Activated CD8-positive, alpha-beta T cell treated with anti-CD3 and anti-CD28 coated beads for 36 hours (primary cell): ENCODE measurements at regions not wholly inside any gene's neighbourhood (a gene's known extent, or its start where the extent isn't known, plus 50 kb on each side); places are given as distances from the start of the nearest gene placed in this dataset.

Experiments
- ATAC-seq: fragments of 200-7000 bp; cut with Tn5 transposase; one replicate; pipeline ENCODE4 v1.10.0; 2021; ENCODE audit warnings: mild to moderate bottlenecking, moderate library complexity
- CTCF ChIA-PET: fragments of 350-600 bp; sonication (Branson Sonifier 250); formaldehyde crosslinking; loops from one replicate; lab custom pipeline; 2021; ENCODE audit warnings: antibody characterized with exemption; lab: Charles Lee
- POLR2A ChIA-PET: fragments of 350-600 bp; sonication (Branson Sonifier 250); formaldehyde crosslinking; loops from one replicate; lab custom pipeline; 2021; ENCODE audit warnings: antibody characterized with exemption; lab: Charles Lee
- DNase-seq: peaks from one replicate; pipeline ENCODE4 v3.0.0-alpha.2; 2020
- H3K27ac Mint-ChIP-seq: one replicate; pipeline ENCODE4 v1.8.0; 2021; ENCODE audit warnings: mild to moderate bottlenecking, mixed read lengths
- H3K27me3 Mint-ChIP-seq: one replicate; pipeline ENCODE4 v1.8.0; 2021; ENCODE audit warnings: mixed read lengths
- H3K36me3 Mint-ChIP-seq: one replicate; pipeline ENCODE4 v1.8.0; 2021; ENCODE audit warnings: low read depth, mixed read lengths
- H3K4me1 Mint-ChIP-seq: one replicate; pipeline ENCODE4 v1.8.0; 2021; ENCODE audit warnings: low read depth, mixed read lengths
- H3K4me3 Mint-ChIP-seq: one replicate; pipeline ENCODE4 v1.8.0; 2021; ENCODE audit warnings: mild to moderate bottlenecking, moderate library complexity, mixed read lengths
- H3K9me3 Mint-ChIP-seq: one replicate; pipeline ENCODE4 v1.8.0; 2021; ENCODE audit warnings: mixed read lengths
- intact Hi-C: fragments of 100-400 bp; cut with micrococcal nuclease; formaldehyde crosslinking; loops from one replicate; pipeline ENCODE4 v1.10.0; 2022
- TF ChIP-seq, protein P1 (sequence below): fragments of 200-600 bp; IDR thresholded peaks from one replicate; pipeline ENCODE4 v1.8.0; 2022; ENCODE audit warnings: antibody characterized with exemption, mild to moderate bottlenecking

DNA sequence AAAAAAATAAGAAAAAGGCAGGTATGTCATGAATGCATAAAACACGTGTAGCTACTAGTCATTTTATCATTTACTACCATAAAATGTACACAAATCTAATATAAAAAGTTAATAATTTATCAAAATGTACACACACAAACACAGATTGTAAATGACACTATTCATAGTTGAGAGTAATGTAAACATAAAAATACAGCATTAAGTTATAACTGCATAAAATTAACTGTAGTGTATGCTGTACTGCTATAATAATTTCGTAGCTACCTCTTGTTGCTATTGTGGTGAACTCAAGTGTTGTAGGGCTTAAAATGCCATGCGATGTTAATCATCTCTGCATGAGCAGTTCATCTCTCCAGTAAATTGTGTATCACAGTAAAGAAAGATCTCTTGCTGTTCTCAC lies 170.0 kb downstream of the MRPL14 start:
- ChIA-PET CTCF (interaction anchor here (0.6 kb wide), 1 partner anchor 134 kb away, joined by 4 read pairs; no protein-coding TSS in a partner anchor), POLR2A (no interaction called here)
- DNase-seq = no peak
- Mint-ChIP-seq H3K27ac (no peak overlapping the region), H3K27me3 (peaks cover 16% of the 10 kb centered on the region), H3K9me3 (peaks cover 4% of the 10 kb centered on the region), H3K36me3 (peaks cover 2% of the 10 kb centered on the region), H3K4me3 (no peak overlapping the region), H3K4me1 (no peaks in the 10 kb centered on the region)
- TF ChIP-seq, protein P1, sequence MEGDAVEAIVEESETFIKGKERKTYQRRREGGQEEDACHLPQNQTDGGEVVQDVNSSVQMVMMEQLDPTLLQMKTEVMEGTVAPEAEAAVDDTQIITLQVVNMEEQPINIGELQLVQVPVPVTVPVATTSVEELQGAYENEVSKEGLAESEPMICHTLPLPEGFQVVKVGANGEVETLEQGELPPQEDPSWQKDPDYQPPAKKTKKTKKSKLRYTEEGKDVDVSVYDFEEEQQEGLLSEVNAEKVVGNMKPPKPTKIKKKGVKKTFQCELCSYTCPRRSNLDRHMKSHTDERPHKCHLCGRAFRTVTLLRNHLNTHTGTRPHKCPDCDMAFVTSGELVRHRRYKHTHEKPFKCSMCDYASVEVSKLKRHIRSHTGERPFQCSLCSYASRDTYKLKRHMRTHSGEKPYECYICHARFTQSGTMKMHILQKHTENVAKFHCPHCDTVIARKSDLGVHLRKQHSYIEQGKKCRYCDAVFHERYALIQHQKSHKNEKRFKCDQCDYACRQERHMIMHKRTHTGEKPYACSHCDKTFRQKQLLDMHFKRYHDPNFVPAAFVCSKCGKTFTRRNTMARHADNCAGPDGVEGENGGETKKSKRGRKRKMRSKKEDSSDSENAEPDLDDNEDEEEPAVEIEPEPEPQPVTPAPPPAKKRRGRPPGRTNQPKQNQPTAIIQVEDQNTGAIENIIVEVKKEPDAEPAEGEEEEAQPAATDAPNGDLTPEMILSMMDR = no peak
- intact Hi-C loops = no loop called here
- ATAC-seq = no peak

DNA sequence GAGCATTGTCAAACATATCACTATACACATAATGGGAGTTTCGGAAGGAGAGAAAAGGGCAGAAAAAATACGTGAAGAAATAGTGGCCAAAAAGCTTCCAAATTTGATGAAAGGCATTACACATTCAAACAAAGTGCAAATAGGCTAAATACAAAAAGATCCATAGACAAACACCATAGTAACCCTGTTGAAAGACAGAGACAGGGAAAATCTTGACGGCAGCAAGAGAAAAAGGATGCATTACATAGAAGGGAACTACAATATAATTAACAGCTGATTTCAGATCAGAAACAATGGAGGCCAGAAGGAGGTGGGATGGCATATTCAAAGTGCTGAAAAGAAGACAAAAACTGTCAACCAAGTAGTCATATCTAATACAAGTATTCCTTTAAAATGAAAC lies 170.8 kb downstream of the MRPL14 start:
- intact Hi-C loops = no loop called here
- POLR2A ChIA-PET = no interaction called here
- peaks cover 12% of the 10 kb centered on the region for H3K27me3 Mint-ChIP-seq
- H3K27ac Mint-ChIP-seq = no peak overlapping the region
- peaks cover 2% of the 10 kb centered on the region for H3K36me3 Mint-ChIP-seq
- DNase-seq (no peak), ATAC-seq (no peak)
- CTCF ChIA-PET = no interaction called here
- no peak overlapping the region for H3K4me3 Mint-ChIP-seq
- TF ChIP-seq, protein P1 = no peak
- no peaks in the 10 kb centered on the region for H3K4me1 Mint-ChIP-seq
- peaks cover 4% of the 10 kb centered on the region for H3K9me3 Mint-ChIP-seq

DNA sequence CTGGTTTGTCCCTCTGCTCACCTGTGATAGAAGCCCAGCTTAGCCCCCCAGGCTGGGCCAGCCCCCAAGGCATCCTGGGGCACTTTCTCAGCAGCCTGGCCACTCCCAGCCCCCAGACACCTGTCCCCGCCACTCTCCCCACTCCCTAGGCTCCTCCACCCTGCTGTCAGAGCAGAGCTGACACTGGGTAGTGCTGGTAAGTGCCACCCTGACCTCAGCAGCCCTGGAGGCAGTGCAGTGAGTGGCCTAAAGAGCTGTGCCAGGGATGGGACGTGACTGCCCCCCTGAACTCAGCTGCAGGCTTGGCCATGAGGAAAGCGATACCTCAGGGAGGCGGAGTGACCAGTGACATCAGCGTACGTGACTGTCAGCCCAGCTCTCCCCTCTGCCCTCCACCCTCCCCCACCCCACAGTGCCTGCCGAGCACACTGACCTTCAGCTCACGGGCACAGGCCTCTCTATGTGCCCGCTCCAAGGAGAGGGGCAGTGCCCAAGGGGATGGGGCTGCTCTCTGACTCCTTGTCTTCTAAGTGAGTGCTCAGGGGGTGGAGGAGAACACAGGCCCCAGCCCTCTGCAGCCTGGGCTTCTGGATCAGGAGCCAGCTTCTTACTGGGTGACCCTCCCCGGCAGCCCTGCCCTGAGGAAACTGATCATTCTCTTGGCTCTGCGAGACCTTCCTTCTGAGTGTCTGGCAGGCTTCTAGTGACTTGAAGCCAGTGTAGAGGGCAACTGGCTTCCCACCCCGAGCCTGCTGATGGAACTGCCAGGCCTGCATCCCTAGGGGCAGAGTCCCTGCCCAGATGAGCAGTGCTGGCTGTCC lies 172.7 kb downstream of the MRPL14 start:
- ATAC-seq = no peak
- H3K27me3 Mint-ChIP-seq = peaks cover 10% of the 10 kb centered on the region
- peaks cover 2% of the 10 kb centered on the region for H3K36me3 Mint-ChIP-seq
- H3K27ac Mint-ChIP-seq = no peak overlapping the region
- ChIA-PET CTCF (interaction anchor here (1.2 to 1.7 kb wide), 3 partner anchors 13 to 125 kb away, joined by 3 to 4 read pairs (median 4); no protein-coding TSS in a partner anchor), POLR2A (interaction anchor here (1.0 kb wide), 2 partner anchors 18 to 25 kb away, joined by 3 read pairs; no protein-coding TSS in a partner anchor)
- peaks cover 4% of the 10 kb centered on the region for H3K9me3 Mint-ChIP-seq
- TF ChIP-seq, protein P1 = no peak
- H3K4me1 Mint-ChIP-seq = no peaks in the 10 kb centered on the region
- no peak overlapping the region for H3K4me3 Mint-ChIP-seq
- no peak for DNase-seq
- intact Hi-C loops = no loop called here

DNA sequence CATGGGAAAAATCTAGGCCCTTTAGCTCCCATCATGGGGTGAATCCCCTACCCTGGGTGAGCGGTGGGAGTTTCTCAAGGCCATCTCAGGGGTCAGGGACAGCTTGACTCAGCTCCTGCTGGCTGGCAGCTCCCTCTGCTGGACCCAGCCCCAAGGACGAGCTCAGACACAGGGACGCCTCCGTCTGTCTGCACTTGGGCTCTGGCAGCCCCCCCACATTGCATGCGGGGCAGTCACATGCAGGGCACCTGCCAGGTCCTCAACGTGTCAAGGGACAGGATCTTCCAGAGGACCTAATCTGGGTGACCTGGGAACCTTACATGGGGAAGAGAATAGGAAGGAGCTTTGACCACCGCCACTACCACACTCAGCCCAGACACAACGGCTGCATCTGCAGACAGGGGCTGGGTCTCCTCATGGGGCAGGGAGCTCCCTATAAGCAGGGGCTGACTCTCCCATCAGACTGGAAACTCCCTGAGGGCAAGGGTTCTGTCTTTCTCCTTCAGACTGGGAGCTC lies 173.4 kb downstream of the MRPL14 start:
- Mint-ChIP-seq H3K27ac (no peak overlapping the region), H3K36me3 (peaks cover 2% of the 10 kb centered on the region), H3K4me1 (no peaks in the 10 kb centered on the region), H3K27me3 (peaks cover 10% of the 10 kb centered on the region), H3K4me3 (no peak overlapping the region), H3K9me3 (peaks cover 4% of the 10 kb centered on the region)
- POLR2A ChIA-PET = interaction anchor here (1.0 kb wide), 1 partner anchor 24 kb away, joined by 3 read pairs; no protein-coding TSS in a partner anchor
- TF ChIP-seq, protein P1 = no peak
- CTCF ChIA-PET = interaction anchor here (1.2 to 1.7 kb wide), 4 partner anchors 12 to 125 kb away, joined by 3 to 4 read pairs (median 4); no protein-coding TSS in a partner anchor
- ATAC-seq (no peak), DNase-seq (peak; percentile 14)
- intact Hi-C loops = no loop called here

DNA sequence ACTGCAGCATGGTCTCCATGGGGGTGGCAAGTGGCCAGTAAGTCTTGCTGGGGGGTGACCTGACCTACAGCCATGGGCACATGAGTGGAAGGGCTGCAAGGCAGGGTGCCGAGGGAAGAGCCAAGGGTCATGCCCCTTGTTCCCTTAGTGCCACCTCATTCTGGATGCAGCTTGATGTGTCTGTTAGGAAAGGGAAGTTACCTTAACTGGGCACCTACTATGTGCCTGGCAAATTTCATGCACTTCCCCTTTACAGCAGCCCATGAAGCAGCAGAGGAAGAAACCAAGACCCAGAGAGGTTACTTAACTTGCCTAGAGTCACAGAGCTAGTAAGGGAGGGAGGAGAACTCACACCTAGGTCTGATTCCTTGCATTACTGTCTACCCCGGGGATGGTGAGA lies 174.0 kb downstream of the MRPL14 start:
- TF ChIP-seq, protein P1 = no peak
- intact Hi-C loops = no loop called here
- Mint-ChIP-seq H3K4me1 (no peaks in the 10 kb centered on the region), H3K36me3 (peaks cover 2% of the 10 kb centered on the region), H3K4me3 (no peak overlapping the region), H3K27me3 (peaks cover 10% of the 10 kb centered on the region), H3K9me3 (peaks cover 4% of the 10 kb centered on the region), H3K27ac (no peak overlapping the region)
- DNase-seq (no peak), ATAC-seq (no peak)
- ChIA-PET POLR2A (interaction anchor here (0.9 kb wide), 1 partner anchor 38 kb away, joined by 3 read pairs; no protein-coding TSS in a partner anchor), CTCF (interaction anchor here (1.2 to 1.7 kb wide), 4 partner anchors 11 to 126 kb away, joined by 3 to 4 read pairs (median 4); no protein-coding TSS in a partner anchor)
